HG02610 (cell line): ENCODE measurements at regions not wholly inside any gene's neighbourhood (a gene's known extent, or its start where the extent isn't known, plus 50 kb on each side); places are given as distances from the start of the nearest gene placed in this dataset.
"Not testable (repeated sequence)": the region's sequence is repeated elsewhere in the genome, so short reads cannot be mapped to it uniquely, and the experiment has no call there.

Source experiments
- ATAC-seq: cut with Tn5 transposase; IDR thresholded peaks from one replicate; pipeline ENCODE4 v1.9.1; 2021; ENCODE audit warnings: mild to moderate bottlenecking, moderate library complexity; ENCODE audit not compliant: unreplicated experiment

DNA sequence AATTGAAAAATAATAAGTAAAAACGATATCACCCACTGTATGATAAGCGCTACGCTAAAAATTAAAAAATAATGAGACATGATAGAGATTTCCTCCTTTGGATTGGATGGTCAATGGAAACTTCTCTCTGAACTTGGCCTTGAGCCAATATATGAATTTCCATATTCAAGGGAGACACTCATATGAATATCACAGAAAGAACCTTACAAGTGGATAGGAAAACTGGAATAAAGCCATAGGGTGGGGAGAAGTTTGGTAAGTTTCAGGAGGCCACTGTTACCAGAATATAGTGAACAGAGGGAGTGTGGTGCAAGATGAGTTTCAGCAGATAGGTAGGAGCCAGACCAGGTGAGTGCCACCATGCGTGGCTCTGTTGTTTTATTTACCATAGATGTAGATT lies 147.2 kb downstream of the SEM1 start:
- no peak for ATAC-seq

DNA sequence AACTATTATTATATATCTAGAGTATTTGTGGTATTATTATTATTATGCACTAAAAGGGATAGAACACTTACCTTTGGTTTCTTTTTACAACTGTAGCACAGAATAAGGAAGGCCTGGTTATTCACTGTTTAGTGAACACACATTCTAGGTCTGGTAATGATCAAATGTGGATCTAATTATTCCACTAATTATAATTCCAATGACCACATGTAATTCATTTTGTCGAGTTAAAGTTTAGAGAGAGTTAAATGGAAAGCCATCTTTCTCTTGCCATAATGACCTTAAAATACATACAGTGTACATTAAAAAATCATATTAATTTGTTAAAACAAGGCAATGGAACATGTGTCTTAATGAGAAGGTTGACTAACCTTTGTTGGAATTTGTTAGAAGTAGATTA lies 147.8 kb downstream of the SEM1 start:
- no peak for ATAC-seq

GRCh38 chr7:96558530-96558929 lies 151.1 kb downstream of the SEM1 start:
- ATAC-seq, result no peak

GRCh38 chr7:96558093-96558492 lies 151.6 kb downstream of the SEM1 start:
- ATAC-seq, result no peak

DNA sequence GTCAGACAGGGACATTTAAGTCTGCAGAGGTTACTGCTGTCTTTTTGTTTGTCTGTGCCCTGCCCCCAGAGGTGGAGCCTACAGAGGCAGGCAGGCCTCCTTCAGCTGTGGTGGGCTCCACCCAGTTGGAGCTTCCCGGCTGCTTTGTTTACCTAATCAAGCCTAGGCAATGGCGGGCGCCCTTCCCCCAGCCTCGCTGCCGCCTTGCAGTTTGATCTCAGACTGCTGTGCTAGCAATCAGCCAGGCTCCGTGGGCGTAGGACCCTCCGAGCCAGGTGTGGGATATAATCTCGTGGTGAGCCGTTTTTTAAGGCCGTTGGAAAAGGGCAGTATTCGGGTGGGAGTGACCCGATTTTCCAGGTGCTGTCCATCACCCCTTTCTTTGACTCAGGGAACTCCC lies 152.0 kb downstream of the SEM1 start:
- ATAC-seq, result not testable (repeated sequence)

GRCh38 chr7:96548664-96549063 lies 161.0 kb downstream of the SEM1 start:
- ATAC-seq, result no peak

DNA sequence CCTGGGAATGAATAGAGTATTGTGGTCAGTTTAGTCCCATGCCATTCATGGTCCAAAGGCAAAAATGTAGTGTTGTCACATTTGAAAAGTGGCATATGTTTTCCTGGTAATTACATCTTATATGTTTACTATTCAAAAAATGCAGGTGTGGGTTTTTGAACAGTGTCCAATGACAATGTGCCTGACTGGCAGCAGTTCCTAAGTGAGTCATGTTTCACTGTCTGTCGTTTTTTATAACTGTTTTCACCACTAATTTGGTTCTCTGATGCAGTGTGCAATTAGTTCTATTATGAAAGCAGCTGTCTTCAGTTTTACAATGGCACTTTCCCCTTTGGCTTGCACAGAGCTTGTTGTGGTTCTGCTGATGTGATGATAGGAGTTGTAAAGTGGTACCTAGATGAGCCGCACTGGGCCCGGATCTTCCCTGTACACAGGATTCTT lies 162.3 kb downstream of the SEM1 start:
- no peak for ATAC-seq

GRCh38 chr7:96546426-96546825 lies 163.2 kb downstream of the SEM1 start:
- ATAC-seq, result no peak

GRCh38 chr7:96539471-96539870 lies 170.2 kb downstream of the SEM1 start:
- no peak for ATAC-seq

DNA sequence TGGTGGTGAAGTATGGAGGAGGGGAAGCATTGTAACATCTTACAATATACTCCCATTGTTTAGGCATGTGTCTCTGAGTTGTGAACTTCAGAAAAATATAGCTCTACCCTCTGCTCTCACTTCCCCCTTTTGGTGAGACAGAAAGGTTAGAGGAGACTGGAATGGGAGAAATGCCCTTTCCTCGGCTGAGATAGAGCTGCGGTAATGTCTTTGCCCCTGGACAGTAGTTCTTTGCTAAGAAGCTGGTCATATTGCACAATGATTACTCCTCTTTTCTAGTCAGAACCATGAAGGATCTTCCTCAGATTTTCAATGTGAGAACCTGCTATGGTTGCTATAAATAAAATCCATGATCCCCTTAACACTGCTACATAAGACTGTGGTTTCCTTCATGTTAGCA lies 171.0 kb downstream of the SEM1 start:
- no peak for ATAC-seq

DNA sequence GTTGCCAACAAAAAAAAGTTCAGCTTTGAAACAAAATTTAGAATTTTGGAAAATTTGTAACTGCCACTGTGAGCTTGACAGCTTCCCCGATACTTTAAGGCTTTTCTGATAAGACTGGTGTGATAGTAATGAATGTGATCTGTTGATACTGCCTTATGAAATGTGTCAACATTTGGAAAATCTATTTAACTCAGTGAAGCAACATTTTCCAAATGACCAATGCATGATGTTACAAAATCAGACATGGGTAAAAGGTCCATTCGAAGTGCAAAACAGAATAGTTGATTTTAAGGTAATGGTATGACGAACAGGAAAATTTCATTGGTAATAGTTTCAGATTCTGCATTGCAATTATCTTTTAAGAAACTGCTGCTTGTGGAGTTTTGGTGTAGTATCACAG lies 175.4 kb downstream of the SEM1 start:
- no peak for ATAC-seq

GRCh38 chr7:96532428-96532935 lies 177.2 kb downstream of the SEM1 start:
- no peak for ATAC-seq

GRCh38 chr7:96531331-96531730 lies 178.3 kb downstream of the SEM1 start:
- ATAC-seq, result no peak

GRCh38 chr7:96530786-96531185 lies 178.9 kb downstream of the SEM1 start:
- ATAC-seq, result no peak

GRCh38 chr7:96527133-96527827 lies 182.4 kb downstream of the SEM1 start:
- ATAC-seq, result no peak

DNA sequence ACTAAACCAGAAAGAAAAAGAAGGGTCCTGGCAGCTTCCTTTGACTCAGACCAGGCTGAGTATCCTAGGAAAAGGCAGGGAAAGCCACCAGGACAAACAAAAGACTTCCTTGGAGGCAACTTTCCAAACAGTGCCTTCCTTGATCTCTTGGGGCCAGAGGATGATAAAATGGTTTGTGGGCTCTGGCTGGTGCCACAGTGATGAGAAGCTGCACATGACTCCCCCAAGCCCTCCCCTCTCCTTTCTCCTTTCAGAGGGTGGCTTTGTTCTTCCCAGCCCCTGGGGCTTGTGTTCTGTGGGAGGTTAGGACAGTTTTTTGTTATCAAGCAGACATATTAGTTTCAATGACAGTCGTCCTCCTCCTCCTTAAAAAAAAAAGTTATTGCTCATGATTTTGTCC lies 183.2 kb downstream of the SEM1 start:
- no peak for ATAC-seq

- ATAC-seq, result no peak
Observed at GRCh38 chr7:96521068-96521894, 188.4 kb downstream of the SEM1 start.

DNA sequence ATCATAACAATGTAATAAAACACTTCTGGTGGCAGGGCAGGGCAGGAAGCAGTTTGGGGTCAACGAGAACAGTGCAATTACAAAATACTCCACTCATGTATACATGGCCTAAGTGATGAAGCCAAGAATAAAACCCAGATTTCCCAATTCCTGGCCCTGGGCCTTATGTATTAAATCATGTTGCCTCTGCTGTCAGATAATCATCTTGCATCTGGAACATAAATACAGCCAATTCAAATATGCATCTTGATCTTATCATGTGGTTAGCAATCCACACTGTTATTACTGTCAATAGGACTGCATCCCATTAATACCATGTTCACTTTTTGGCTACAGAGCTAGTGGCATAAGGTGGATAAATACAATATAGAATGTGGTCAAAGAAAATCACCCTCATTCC lies 186.5 kb upstream of the SLC25A13 start:
- no peak for ATAC-seq

- ATAC-seq, result no peak
Observed at GRCh38 chr7:96503597-96503996, 181.7 kb upstream of the SLC25A13 start.

DNA sequence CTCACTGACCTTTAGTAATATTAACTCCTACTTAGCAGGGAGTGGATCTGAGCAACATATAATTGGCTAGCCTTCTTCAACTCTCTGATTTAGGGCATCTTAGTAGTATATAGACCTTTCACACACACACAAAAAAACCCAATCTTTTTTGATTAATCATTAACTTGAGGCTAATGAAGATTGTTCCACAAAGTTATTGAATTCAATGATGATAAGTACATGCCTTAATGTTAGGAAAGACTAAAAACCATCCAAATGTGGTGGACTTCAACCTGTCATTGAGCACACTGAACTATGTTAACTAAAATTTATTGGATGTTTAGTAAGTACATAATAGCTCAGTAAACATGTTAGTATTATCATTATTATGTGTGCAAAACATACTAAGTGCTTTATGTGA lies 179.4 kb upstream of the SLC25A13 start:
- ATAC-seq, result no peak

- ATAC-seq, result no peak
Observed at GRCh38 chr7:96499532-96499931, 177.6 kb upstream of the SLC25A13 start.

GRCh38 chr7:96497567-96497966 lies 175.7 kb upstream of the SLC25A13 start:
- no peak for ATAC-seq
